ENCODE measurements at regions not wholly inside any gene's neighbourhood (a gene's known extent, or its start where the extent isn't known, plus 50 kb on each side); places are given as distances from the start of the nearest gene placed in this dataset.

DNA sequence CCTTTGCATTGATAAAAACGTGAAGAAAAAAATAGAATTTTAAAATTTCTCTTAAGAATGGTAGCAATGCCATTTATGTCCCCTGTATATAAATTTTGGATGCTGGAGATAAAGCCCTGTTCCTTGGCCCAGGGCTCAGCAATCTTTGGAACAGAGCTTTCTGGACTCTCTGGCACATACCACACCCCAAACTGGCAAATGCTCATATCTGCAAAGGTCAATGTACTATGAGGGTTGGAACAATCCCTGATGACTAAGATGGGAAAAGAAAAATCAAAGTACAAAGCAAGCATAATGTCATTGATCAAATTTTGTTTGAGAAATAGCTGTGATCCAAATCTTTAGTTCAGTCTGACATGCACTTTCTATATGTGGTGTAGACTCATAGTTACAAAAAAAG is 158.1 kb upstream of the HCRTR2 start:
- Histone ChIP-seq H3K27me3 (no peaks in the 10 kb centered on the region), H3K36me3 (no peaks in the 10 kb centered on the region), H3K27ac (no peak overlapping the region), H3K9me3 (no peaks in the 10 kb centered on the region), H3K4me3 (replicated peaks in 1 of 3) (no peak overlapping the region), H3K4me1 (no peaks in the 10 kb centered on the region)
- 58 to 63% methylated on average over 1 of the region's 1 CpG for whole genome bisulfite sequencing, 2 donors
- intact Hi-C loops (cut with DNase I): no loop called here
- no peak for DNase-seq
- TF ChIP-seq CTCF (IDR thresholded peaks at IDR 0.05) (no peak), POLR2A (IDR thresholded peaks at IDR 0.05) (no peak)

- Histone ChIP-seq H3K4me1 (no peaks in the 10 kb centered on the region), H3K4me3 (replicated peaks in 1 of 3) (no peak overlapping the region), H3K27me3 (no peaks in the 10 kb centered on the region), H3K9me3 (no peaks in the 10 kb centered on the region), H3K27ac (no peak overlapping the region), H3K36me3 (no peaks in the 10 kb centered on the region)
- WGBS, 2 donors: 56 to 77% methylated on average over 1 of the region's 1 CpG
- intact Hi-C loops (cut with DNase I): no loop called here
- no peak for TF ChIP-seq CTCF (IDR thresholded peaks at IDR 0.05)
- TF ChIP-seq POLR2A (IDR thresholded peaks at IDR 0.05): no peak
- DNase-seq: no peak
These were observed 156.6 kb upstream of the HCRTR2 start for GRCh38 chr6:55017555-55018300.

DNA sequence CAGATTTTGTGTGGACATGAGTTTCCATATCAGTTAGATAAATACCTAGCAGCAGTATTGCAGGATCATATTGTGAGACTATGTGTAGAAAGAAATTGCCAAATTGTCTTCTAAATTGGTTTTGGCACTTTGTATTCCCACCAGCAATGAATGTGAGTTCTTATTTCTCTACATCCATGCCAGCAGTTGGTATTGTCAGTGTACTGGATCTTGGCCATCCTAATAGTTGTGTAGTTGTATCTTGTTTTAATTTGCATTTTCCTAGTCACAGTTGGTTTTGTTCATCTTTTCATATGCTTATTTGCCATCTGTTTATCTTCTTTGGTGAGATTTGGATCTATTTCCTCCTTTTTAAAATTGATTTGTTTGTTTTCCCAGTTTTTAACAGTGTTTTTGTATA is 154.7 kb upstream of the HCRTR2 start:
- Histone ChIP-seq H3K4me3 (replicated peaks in 1 of 3) (no peak overlapping the region), H3K36me3 (no peaks in the 10 kb centered on the region), H3K4me1 (no peaks in the 10 kb centered on the region), H3K27ac (no peak overlapping the region), H3K27me3 (no peaks in the 10 kb centered on the region), H3K9me3 (no peaks in the 10 kb centered on the region)
- intact Hi-C loops (cut with DNase I): no loop called here
- no peak for DNase-seq
- no peak for TF ChIP-seq CTCF (IDR thresholded peaks at IDR 0.05)
- no peak for TF ChIP-seq POLR2A (IDR thresholded peaks at IDR 0.05)

GRCh38 chr6:55023230-55023629 is 151.1 kb upstream of the HCRTR2 start:
- H3K4me1 ChIP-seq: no peaks in the 10 kb centered on the region
- intact Hi-C loops (cut with DNase I): no loop called here
- H3K9me3 ChIP-seq: no peaks in the 10 kb centered on the region
- no peaks in the 10 kb centered on the region for H3K27me3 ChIP-seq
- no peaks in the 10 kb centered on the region for H3K36me3 ChIP-seq
- WGBS, 2 donors: 73 to 77% methylated on average over 3 of the region's 3 CpGs
- TF ChIP-seq CTCF (IDR thresholded peaks at IDR 0.05) (no peak), POLR2A (IDR thresholded peaks at IDR 0.05) (no peak)
- no peak for DNase-seq
- no peak overlapping the region for H3K27ac ChIP-seq
- H3K4me3 ChIP-seq (replicated peaks in 1 of 3): no peak overlapping the region

DNA sequence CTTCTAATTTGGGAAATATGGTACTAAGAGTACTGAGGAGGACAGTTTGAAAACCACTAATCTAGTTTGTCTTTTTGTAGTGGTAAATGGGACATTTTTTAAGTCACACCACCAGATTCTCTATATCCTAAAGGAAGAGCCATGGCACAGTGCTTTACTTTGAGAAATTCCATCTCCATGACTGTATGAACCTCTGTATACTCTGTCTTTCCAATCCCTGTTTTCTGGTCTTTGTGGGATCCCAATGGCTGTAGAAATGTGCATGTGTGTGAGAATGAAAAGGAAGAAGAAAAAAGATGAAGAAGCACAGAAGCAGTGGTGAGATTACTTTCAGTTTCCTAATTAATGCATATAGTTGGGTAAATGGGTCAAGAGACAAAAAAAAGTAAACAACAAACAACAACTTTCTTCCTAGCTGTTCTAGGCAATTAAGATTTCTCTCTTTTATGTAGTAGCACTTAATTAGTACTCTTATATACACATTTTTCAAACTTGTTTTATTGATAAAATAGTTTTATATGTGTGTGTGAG is 141.2 kb upstream of the HCRTR2 start:
- intact Hi-C loops (cut with DNase I): no loop called here
- Histone ChIP-seq H3K9me3 (no peaks in the 10 kb centered on the region), H3K4me3 (replicated peaks in 1 of 3) (no peak overlapping the region), H3K36me3 (no peaks in the 10 kb centered on the region), H3K27ac (no peak overlapping the region), H3K27me3 (no peaks in the 10 kb centered on the region), H3K4me1 (no peaks in the 10 kb centered on the region)
- TF ChIP-seq CTCF (IDR thresholded peaks at IDR 0.05) (no peak), POLR2A (IDR thresholded peaks at IDR 0.05) (no peak)
- DNase-seq: no peak
